Mammary epithelial cell (primary cell): ENCODE measurements at regions not wholly inside any gene's neighbourhood (a gene's known extent, or its start where the extent isn't known, plus 50 kb on each side); places are given as distances from the start of the nearest gene placed in this dataset.

Experiments
- EZH2 ChIP-seq: IDR thresholded peaks from 2 replicates; pipeline ENCODE4 v1.6.1; 2012; ENCODE audit warnings: low read length, inconsistent platforms, borderline replicate concordance
- TF ChIP-seq, protein P1 (sequence below), 2 donors: IDR thresholded peaks in 1 of 2; conservative IDR thresholded peaks in 1 of 2; 2 replicates each; pipeline ENCODE4 v1.5.1; 2011 to 2012; ENCODE audit warnings: inconsistent platforms in 2 of 2, low read length in 2 of 2, mild to moderate bottlenecking in 2 of 2, control low read depth in 1 of 2, low read depth in 1 of 2; ENCODE audit not compliant: insufficient read depth in 1 of 2; ENCODE audit errors: extremely low read depth in 1 of 2

DNA sequence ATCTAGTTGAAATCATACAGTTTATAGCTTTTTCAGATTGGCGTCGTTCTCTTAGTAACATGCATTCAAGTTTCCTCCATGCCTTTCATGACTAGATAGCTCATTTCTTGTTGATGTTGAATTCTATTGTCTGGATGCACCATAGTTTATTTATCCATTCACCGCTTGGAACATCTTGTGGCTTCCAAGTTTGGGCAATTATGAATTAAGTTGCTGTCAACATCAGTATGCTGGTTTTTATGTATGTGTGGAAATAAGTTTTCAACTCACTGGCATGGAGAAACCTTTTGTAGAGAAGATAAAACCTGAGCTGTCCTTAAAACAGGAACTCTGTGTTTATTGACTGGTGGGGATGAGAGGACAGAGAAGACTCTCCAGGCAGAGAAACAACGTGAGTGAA is 248.0 kb downstream of the CDC5L start:
- TF ChIP-seq, protein P1, sequence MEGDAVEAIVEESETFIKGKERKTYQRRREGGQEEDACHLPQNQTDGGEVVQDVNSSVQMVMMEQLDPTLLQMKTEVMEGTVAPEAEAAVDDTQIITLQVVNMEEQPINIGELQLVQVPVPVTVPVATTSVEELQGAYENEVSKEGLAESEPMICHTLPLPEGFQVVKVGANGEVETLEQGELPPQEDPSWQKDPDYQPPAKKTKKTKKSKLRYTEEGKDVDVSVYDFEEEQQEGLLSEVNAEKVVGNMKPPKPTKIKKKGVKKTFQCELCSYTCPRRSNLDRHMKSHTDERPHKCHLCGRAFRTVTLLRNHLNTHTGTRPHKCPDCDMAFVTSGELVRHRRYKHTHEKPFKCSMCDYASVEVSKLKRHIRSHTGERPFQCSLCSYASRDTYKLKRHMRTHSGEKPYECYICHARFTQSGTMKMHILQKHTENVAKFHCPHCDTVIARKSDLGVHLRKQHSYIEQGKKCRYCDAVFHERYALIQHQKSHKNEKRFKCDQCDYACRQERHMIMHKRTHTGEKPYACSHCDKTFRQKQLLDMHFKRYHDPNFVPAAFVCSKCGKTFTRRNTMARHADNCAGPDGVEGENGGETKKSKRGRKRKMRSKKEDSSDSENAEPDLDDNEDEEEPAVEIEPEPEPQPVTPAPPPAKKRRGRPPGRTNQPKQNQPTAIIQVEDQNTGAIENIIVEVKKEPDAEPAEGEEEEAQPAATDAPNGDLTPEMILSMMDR (conservative IDR thresholded peaks at IDR 0.05 in 1 of 2, IDR thresholded peaks at IDR 0.05 in 1 of 2; ENCODE audit: extremely low read depth in 1 of 2, insufficient read depth in 1 of 2, low read depth in 1 of 2, low read length in 2 of 2), result no peak
- TF ChIP-seq EZH2, result no peak
